Thymus (tissue), 11 donors: ENCODE measurements at regions not wholly inside any gene's neighbourhood (a gene's known extent, or its start where the extent isn't known, plus 50 kb on each side); places are given as distances from the start of the nearest gene placed in this dataset.

Experiments used
- DNase-seq, 9 donors: peaks; one replicate each; pipeline ENCODE4 v3.0.0-alpha.2; 2013; ENCODE audit warnings: low spot score in 9 of 9, low read depth in 6 of 9, missing footprints in 1 of 9
- H3K27ac ChIP-seq, 2 donors: one replicate each; pipeline ENCODE4 v1.5.1; 2013; ENCODE audit warnings: control low read depth in 1 of 2, low read depth in 1 of 2, low read length in 1 of 2, mild to moderate bottlenecking in 1 of 2, moderate library complexity in 1 of 2
- H3K27me3 ChIP-seq, 2 donors: one replicate each; pipeline ENCODE4 v1.5.1; 2013; ENCODE audit warnings: low read length in 1 of 2; ENCODE audit not compliant: control insufficient read depth in 2 of 2, insufficient read depth in 1 of 2
- H3K36me3 ChIP-seq, 2 donors: one replicate each; pipeline ENCODE4 v1.5.1; 2013; ENCODE audit warnings: low read length in 1 of 2, mild to moderate bottlenecking in 1 of 2, moderate library complexity in 1 of 2; ENCODE audit not compliant: control insufficient read depth in 2 of 2, insufficient read depth in 2 of 2
- H3K4me1 ChIP-seq, 2 donors: one replicate each; pipeline ENCODE4 v1.5.1; 2013; ENCODE audit warnings: low read length in 2 of 2; ENCODE audit not compliant: control insufficient read depth in 2 of 2, insufficient read depth in 2 of 2
- H3K4me3 ChIP-seq, 2 donors: one replicate each; pipeline ENCODE4 v1.5.1; 2013; ENCODE audit warnings: low read length in 2 of 2, control low read depth in 1 of 2, mild to moderate bottlenecking in 1 of 2
- H3K9me3 ChIP-seq, 2 donors: one replicate each; pipeline ENCODE4 v1.5.1; 2013; ENCODE audit warnings: low read length in 1 of 2, mild to moderate bottlenecking in 1 of 2; ENCODE audit not compliant: control insufficient read depth in 2 of 2, insufficient read depth in 1 of 2
- WGBS: extraction: QIAGEN DNeasy Blood & Tissue Kit; methylation state at CpG from one replicate; pipeline ENCODE4 v1.1.7; 2013; 5-methylcytosine and 5-hydroxymethylcytosine counted together
- donor health status: healthy.

GRCh38 chr11:127531167-127531566, 530.6 kb upstream of the KIRREL3 start:
- 94% methylated on average over 3 of the region's 3 CpGs for WGBS
- Histone ChIP-seq H3K27ac (no peak overlapping the region), H3K9me3 (no peaks in the 10 kb centered on the region), H3K4me1 (no peaks in the 10 kb centered on the region), H3K4me3 (no peak overlapping the region), H3K36me3 (no peaks in the 10 kb centered on the region), H3K27me3 (no peaks in the 10 kb centered on the region)
- no peak for DNase-seq

GRCh38 chr11:127528297-127528696, 527.7 kb upstream of the KIRREL3 start:
- Histone ChIP-seq H3K4me3 (no peak overlapping the region), H3K9me3 (no peaks in the 10 kb centered on the region), H3K27ac (no peak overlapping the region), H3K36me3 (no peaks in the 10 kb centered on the region), H3K27me3 (no peaks in the 10 kb centered on the region), H3K4me1 (no peaks in the 10 kb centered on the region)
- DNase-seq = no peak
- WGBS = 90% methylated on average over 3 of the region's 3 CpGs

- Histone ChIP-seq H3K36me3 (no peaks in the 10 kb centered on the region), H3K27me3 (no peaks in the 10 kb centered on the region), H3K9me3 (no peaks in the 10 kb centered on the region), H3K4me3 (no peak overlapping the region), H3K4me1 (no peaks in the 10 kb centered on the region), H3K27ac (no peak overlapping the region)
- 11% methylated on average over 4 of the region's 4 CpGs for WGBS
- DNase-seq = no peak
Observed at GRCh38 chr11:127524618-127525017, 524.0 kb upstream of the KIRREL3 start.

GRCh38 chr11:127521413-127521812, 520.8 kb upstream of the KIRREL3 start:
- Histone ChIP-seq H3K4me3 (no peak overlapping the region), H3K9me3 (no peaks in the 10 kb centered on the region), H3K4me1 (no peaks in the 10 kb centered on the region), H3K27me3 (no peaks in the 10 kb centered on the region), H3K36me3 (no peaks in the 10 kb centered on the region), H3K27ac (no peak overlapping the region)
- WGBS = 94% methylated on average over 2 of the region's 2 CpGs
- no peak for DNase-seq

GRCh38 chr11:127507851-127508250, 507.3 kb upstream of the KIRREL3 start:
- Histone ChIP-seq H3K27me3 (no peaks in the 10 kb centered on the region), H3K4me1 (no peaks in the 10 kb centered on the region), H3K4me3 (no peak overlapping the region), H3K36me3 (no peaks in the 10 kb centered on the region), H3K27ac (no peak overlapping the region), H3K9me3 (no peaks in the 10 kb centered on the region)
- DNase-seq = no peak
- WGBS = 86% methylated on average over 1 of the region's 1 CpG

- no peak for DNase-seq
- Histone ChIP-seq H3K36me3 (no peaks in the 10 kb centered on the region), H3K9me3 (no peaks in the 10 kb centered on the region), H3K27ac (no peak overlapping the region), H3K4me1 (no peaks in the 10 kb centered on the region), H3K27me3 (no peaks in the 10 kb centered on the region), H3K4me3 (no peak overlapping the region)
Observed at GRCh38 chr11:127506647-127507046, 506.1 kb upstream of the KIRREL3 start.

GRCh38 chr11:127506126-127506525, 505.6 kb upstream of the KIRREL3 start:
- Histone ChIP-seq H3K27me3 (no peaks in the 10 kb centered on the region), H3K4me1 (no peaks in the 10 kb centered on the region), H3K9me3 (no peaks in the 10 kb centered on the region), H3K36me3 (no peaks in the 10 kb centered on the region), H3K4me3 (no peak overlapping the region), H3K27ac (no peak overlapping the region)
- WGBS = 83% methylated on average over 2 of the region's 2 CpGs
- no peak for DNase-seq

- H3K4me1 ChIP-seq = no peaks in the 10 kb centered on the region
- no peak for DNase-seq
- no peak overlapping the region for H3K27ac ChIP-seq
- H3K9me3 ChIP-seq = no peaks in the 10 kb centered on the region
- no peaks in the 10 kb centered on the region for H3K36me3 ChIP-seq
- no peaks in the 10 kb centered on the region for H3K27me3 ChIP-seq
- H3K4me3 ChIP-seq = no peak overlapping the region
- 94% methylated on average over 7 of the region's 7 CpGs for WGBS
Observed at GRCh38 chr11:127496165-127496564, 495.6 kb upstream of the KIRREL3 start.

- 76% methylated on average over 9 of the region's 9 CpGs for WGBS
- H3K27ac ChIP-seq = no peak overlapping the region
- H3K27me3 ChIP-seq = no peaks in the 10 kb centered on the region
- no peaks in the 10 kb centered on the region for H3K4me1 ChIP-seq
- H3K36me3 ChIP-seq = no peaks in the 10 kb centered on the region
- H3K9me3 ChIP-seq = no peaks in the 10 kb centered on the region
- no peak for DNase-seq
- no peak overlapping the region for H3K4me3 ChIP-seq
Observed at GRCh38 chr11:127493330-127494022, 492.9 kb upstream of the KIRREL3 start.

GRCh38 chr11:127492029-127492428, 491.5 kb upstream of the KIRREL3 start:
- H3K36me3 ChIP-seq = no peaks in the 10 kb centered on the region

More at GRCh38 chr11:127492029-127492428, 491.5 kb upstream of the KIRREL3 start:
- Histone ChIP-seq H3K9me3 (no peaks in the 10 kb centered on the region), H3K4me1 (no peaks in the 10 kb centered on the region), H3K4me3 (no peak overlapping the region), H3K27ac (no peak overlapping the region), H3K27me3 (no peaks in the 10 kb centered on the region)
- 38% methylated on average over 2 of the region's 2 CpGs for WGBS
- DNase-seq = no peak
